ENCODE measurements at regions not wholly inside any gene's neighbourhood (a gene's known extent, or its start where the extent isn't known, plus 50 kb on each side); places are given as distances from the start of the nearest gene placed in this dataset.

GRCh38 chr5:124692950-124693349 lies 53.5 kb downstream of the ZNF608 start:
- Histone ChIP-seq H3K9me3 (no peaks in the 10 kb centered on the region), H3F3A (replicated peaks; ENCODE audit: insufficient read depth) (peaks cover 8% of the 10 kb centered on the region), H2AFZ (ENCODE audit: low read depth) (no peak overlapping the region), H3K9ac (no peak overlapping the region), H4K20me1 (ENCODE audit: insufficient read depth) (no peaks in the 10 kb centered on the region), H3K79me2 (ENCODE audit: insufficient read depth) (0 out of 2 replicates have a peak, but pooled peaks cover 4% of the 10 kb centered on the region), H3K27ac (ENCODE audit: low read depth in 2 of 2, low read length in 1 of 2) (no peak overlapping the region), H3K9me2 (no peaks in the 10 kb centered on the region), H3K4me1 (ENCODE audit: control insufficient read depth in 1 of 2, insufficient read depth in 2 of 2, low read depth in 1 of 2, low read length in 1 of 2) (peaks cover 0 to 14% of the 10 kb centered on the region in 2 experiments; a peak in 3 of 4 replicates), H3K36me3 (replicated peaks in 1 of 2; ENCODE audit: control insufficient read depth in 1 of 2, insufficient read depth in 2 of 2, low read length in 1 of 2) (no peaks in the 10 kb centered on the region), H3K4me2 (no peak overlapping the region), H3K4me3 (ENCODE audit: low read depth in 2 of 2, low read length in 1 of 2) (no peak overlapping the region), H3K27me3 (ENCODE audit: insufficient read depth) (no peaks in the 10 kb centered on the region)
- POLR2A ChIA-PET, result no interaction called here
- no peak for DNase-seq
- WGBS (ENCODE audit: low lambda C conversion rate), result 98% methylated on average over 2 of the region's 2 CpGs
- TF ChIP-seq RAD21 (IDR thresholded peaks at IDR 0.05; ENCODE audit: low read length) (no peak), POLR2AphosphoS5 (IDR thresholded peaks at IDR 0.05; ENCODE audit: low read depth, low read length) (no peak), PBX3 (IDR thresholded peaks at IDR 0.05) (no peak), REST (IDR thresholded peaks at IDR 0.05; ENCODE audit: low read depth, low read length) (no peak), JUND (IDR thresholded peaks at IDR 0.05) (no peak), CHD2 (IDR thresholded peaks at IDR 0.05; ENCODE audit: low read length, partially characterized antibody) (no peak), ZBTB33 (IDR thresholded peaks at IDR 0.05; ENCODE audit: borderline replicate concordance, low read depth) (no peak), FOXM1 (IDR thresholded peaks at IDR 0.05; ENCODE audit: low read depth) (no peak), GATA2 (CRISPR knock-in tag; IDR thresholded peaks at IDR 0.05) (no peak), ELF1 (IDR thresholded peaks at IDR 0.05) (no peak), USF2 (IDR thresholded peaks at IDR 0.05; ENCODE audit: borderline replicate concordance, low read depth, low read length) (no peak), NFIC (IDR thresholded peaks at IDR 0.05; ENCODE audit: borderline replicate concordance) (no peak), RXRA (IDR thresholded peaks at IDR 0.05; ENCODE audit: borderline replicate concordance, low read depth) (no peak)
- CTCF ChIA-PET, result interaction anchor here (0.6 to 1.3 kb wide), 2 partner anchors 11 to 544 kb away, joined by 3 read pairs; no protein-coding TSS in a partner anchor

Data from SK-N-SH (cell line).